MV-4-11 (cell line): ENCODE measurements at regions not wholly inside any gene's neighbourhood (a gene's known extent, or its start where the extent isn't known, plus 50 kb on each side); places are given as distances from the start of the nearest gene placed in this dataset.

Experiments used
- DNase-seq: peaks from one replicate; lab custom pipeline; 2025; lab: John Stamatoyannopoulos, UW

DNA sequence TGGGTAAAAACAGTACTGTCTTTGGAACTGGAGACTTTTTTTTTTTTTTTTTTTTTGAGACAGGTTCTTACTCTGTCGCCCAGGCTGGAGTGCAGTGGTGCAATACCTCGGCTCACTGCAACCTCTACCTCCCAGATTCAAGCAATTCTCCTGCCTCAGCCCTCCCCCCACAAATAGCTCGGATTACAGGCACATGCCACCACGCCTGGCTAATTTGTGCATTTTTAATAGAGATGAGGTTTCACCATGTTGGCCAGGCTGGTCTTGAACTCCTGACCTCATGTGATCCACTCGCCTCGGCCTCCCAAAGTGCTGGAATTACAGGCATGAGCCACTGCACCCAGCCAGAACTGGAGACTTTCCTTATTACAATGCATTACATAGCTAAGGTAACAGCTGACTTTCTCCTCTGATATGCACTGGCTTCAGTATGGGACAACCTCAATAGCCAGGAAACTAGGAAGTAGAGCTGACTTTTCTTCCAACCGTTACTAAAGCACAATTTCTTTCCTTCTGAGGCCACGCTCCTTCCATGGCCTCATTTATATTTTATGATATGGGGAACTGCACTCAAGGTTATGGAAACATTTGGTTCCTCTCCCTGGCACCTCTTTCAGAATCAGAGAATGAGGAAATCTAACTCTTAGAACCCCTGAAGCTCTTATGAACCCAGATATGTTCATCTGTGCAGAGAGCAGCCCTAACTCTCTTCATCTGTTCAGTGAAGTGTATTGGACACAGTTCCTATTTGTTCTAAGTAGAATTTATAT lies 53.5 kb upstream of the FAM9B start:
- DNase-seq: peak; percentile 14

- no peak for DNase-seq
Measured at GRCh38 chrX:9088896-9089295, 55.0 kb upstream of the FAM9B start.

DNA sequence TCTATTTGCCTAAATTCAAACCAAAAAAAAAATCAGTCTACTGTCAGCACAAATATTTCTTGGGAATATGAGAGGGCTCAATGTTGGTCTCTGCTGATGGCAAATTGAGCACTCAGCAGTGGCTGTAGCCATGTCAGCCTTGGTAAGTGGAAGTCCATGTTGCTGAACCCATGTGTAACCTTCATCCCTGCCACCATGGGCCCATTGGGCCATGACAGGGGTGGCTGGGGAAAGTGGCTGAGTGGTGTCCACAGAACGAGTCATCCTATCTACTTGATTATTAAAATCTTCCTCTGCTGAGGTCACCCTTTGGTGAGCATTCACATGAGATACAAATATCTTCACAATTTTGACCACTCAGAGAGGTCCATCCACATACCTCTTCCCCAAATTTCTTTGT lies 56.8 kb upstream of the FAM9B start:
- no peak for DNase-seq

DNA sequence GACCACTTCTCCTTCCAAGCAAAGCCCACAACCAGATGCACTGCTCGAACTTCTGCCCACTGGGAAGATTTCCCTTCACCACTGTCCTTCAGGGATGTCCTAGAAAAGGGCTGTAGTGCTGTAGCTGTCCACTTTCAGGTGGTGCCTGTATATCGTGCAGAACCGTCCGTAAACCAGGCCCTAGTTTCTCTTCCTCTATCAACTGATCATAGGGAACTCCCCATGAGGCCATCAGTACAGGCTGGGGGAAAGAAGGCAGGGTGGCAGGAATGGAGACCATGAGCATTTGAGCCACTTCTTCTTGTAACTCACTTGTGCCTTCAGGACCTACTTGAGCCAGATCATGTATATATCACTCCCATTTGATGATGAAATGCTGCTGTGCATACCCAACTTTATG lies 57.3 kb upstream of the FAM9B start:
- DNase-seq: peak; percentile 79

DNA sequence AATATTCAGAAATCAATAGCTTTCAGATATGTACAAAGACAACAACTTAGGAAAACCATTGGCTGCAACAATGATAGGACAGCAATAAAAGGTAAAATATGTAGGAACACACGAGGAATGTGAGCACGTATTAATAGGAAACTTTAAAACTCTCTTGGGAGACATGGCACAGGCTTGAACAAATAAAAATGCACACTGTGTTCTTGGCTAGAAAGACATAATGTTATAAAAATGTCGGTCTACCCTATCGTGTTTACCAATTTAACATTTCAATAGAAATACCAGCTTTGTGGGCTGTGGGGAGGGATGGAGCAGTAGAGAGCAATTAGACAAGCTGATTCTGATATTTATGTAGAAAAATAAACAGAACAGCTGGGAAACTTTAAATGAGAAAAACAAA lies 69.0 kb upstream of the FAM9B start:
- DNase-seq: no peak

GRCh38 chrX:9108054-9108453 lies 74.1 kb upstream of the FAM9B start:
- DNase-seq: no peak

DNA sequence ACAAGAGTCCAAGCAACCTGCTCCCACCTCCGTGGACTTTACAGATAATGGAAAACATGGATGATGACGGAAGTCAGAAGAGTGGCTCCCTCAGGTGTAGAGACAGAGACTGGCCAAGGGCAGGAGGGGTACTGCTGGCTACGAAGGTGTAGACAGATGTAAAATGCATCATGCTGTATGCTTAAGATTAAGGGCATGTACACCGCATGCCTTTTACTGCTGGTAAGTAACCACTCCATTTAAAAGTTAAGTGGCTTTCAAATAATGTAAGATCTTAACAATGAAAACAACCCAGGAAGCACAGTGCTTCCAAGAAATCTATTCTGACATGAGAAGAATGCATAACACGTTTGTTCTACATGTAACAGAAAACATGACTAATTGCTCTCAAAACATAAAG lies 76.9 kb upstream of the FAM9B start:
- DNase-seq: no peak

DNA sequence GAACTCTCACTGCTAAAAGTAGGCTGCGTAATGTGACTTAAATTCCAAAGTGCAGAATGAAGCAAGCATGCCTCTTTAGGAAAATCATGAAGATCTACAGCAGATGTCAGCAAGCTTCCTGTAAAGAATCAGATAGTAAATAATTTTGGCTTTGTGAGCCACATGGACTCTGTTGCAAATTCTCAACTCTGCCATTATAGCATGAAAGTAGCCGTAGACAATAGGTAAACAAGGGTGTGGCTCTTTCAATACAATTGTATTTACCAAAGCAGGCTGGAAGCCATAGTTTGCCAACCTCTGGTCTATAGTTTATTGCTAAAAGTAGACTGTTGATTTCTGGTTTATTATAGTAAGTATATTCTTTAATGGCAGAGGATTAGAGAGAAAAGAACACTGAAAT lies 80.3 kb upstream of the FAM9B start:
- DNase-seq: no peak

DNA sequence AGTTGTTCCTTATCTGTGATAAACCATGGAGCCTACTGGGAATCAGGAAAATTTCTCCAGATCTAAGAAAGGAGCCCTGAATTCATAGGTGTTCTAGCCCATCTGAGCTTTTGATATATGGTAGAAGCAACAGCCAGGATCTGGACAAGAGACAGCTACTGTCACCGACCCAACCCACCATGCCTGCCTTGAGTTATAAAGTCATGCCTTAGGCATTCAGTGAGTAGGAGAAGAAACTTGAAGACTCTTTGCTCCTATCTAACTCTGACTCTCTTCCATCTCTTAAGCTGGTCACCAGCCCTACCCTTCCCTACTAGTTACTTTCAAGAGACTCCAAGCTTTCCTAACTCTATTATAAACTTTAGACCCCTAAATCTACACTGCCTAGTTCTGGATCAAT lies 83.9 kb upstream of the FAM9B start:
- DNase-seq: no peak

- peak; percentile 62 for DNase-seq
Measured at GRCh38 chrX:9122519-9123245, 88.8 kb upstream of the FAM9B start.

DNA sequence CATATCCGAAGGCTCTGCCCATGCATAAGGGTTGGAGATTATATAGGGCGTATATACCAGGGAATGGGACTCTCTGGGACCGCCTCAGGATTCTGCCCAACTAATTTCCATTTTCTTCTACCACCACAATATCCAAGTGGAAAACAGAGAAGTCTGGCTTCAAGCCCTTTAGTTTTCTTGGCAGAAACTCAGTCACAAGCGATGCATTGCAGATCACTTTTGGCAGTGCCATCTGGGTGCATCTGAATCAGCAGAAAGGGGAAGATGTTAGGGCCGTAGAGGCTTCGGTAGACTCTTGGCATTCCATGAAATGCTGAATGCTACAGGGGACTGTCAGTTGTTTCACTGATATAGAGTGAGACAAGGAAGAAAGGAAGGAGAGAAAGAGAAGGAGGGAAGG lies 94.1 kb upstream of the FAM9B start:
- DNase-seq: no peak

DNA sequence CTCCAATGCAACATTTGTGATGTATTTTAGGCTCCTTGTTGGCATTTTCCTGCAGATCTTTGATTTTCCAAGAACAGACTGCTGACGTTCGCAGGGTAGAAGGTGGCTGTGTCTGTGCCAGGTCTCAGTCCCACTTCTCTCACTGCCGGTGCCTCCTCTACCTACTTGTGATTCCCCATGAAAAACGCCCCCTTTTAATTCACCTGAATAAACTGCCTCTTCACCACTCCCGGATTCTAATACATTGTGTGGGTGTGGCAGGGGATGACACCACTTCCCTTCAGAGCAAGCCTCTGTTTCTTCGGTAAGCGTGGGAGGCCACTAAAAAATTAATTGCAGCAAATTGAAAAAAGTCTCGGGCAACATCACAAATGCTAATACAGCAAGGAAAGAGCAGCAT lies 96.1 kb upstream of the FAM9B start:
- no peak for DNase-seq

- DNase-seq: no peak
Measured at GRCh38 chrX:9131066-9131465, 97.1 kb upstream of the FAM9B start.

- DNase-seq: no peak
Measured at GRCh38 chrX:9132036-9132638, 98.2 kb upstream of the FAM9B start.

- DNase-seq: no peak
Measured at GRCh38 chrX:9133426-9133825, 99.5 kb upstream of the FAM9B start.

- DNase-seq: no peak
Measured at GRCh38 chrX:9134366-9134765, 100.4 kb upstream of the FAM9B start.

DNA sequence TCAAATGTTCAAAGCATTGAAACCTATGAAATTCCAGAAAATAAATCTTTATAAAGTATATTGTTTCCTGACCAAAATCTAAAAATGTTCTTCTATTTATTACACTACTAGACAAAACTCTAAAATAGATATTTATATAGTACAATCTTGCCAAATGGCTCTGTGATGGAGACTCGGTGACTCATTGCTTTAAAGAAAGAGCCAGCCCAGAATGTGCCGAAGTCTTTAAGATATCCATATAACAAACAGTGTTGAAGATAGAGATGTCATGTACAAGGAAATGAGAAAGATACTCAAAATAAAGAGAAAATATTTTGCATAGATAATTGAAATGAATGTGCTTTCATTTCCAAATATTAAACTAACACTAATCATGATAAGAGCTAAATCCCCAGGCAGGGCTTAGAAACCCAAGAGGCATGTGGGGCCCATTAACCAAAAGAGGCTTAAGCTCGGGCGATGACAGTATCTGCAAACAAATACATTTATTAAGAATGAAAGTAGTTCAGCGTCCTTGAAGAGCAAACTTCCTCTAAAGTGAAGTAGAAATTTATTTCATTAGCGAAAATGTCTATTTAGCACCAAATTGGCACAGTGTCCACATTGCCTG lies 102.1 kb upstream of the FAM9B start:
- DNase-seq: peak; percentile 24

DNA sequence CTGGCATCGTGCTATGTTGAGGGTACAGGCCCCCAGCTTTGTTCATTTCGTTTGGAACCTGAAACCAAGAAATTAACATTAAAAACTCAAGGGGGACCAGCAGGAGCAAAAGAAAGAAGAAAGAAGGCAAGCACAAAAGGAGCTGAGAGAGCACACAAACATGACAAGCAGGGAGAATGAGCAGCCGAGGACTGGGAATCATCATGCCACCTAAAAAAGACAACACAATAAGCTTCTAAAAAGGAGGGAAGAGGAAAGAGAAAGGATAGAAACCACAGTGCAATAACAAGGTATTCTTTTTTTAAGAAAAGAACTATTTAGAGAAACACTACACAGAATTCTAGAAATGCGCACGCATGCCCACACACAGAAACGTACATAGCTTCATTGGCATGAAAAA lies 103.2 kb upstream of the FAM9B start:
- no peak for DNase-seq

- DNase-seq: no peak
Measured at GRCh38 chrX:9141496-9141895, 107.6 kb upstream of the FAM9B start.

DNA sequence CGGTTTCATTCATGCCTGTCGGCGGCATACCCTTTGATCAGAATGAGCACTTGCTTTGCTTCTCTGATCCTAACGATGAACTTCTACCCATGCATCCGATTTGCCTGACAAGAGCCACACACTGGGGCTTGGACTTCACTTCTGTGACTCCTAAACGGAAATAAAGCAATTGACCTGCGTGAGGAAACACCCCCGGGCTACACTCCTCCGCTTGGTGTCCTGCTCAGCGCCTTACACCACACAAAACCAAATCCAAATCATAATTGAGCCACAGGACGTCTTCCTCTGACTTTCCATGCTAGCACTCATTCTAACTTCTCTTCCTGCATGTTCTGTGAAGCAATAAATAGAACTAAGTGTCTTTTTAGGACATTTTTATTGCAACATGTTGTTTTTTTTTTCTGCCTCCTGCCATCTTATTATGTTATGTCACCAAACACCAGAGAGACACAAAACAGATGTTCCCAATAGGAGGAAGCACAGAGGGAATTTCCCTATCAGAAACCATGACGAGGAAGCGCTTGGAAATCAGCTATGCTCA lies 110.8 kb upstream of the FAM9B start:
- peak; percentile 53 for DNase-seq

- no peak for DNase-seq
Measured at GRCh38 chrX:9146657-9147056, 112.7 kb upstream of the FAM9B start.

- DNase-seq: no peak
Measured at GRCh38 chrX:9147086-9147485, 113.2 kb upstream of the FAM9B start.

- no peak for DNase-seq
Measured at GRCh38 chrX:9147726-9148125, 113.8 kb upstream of the FAM9B start.
